ENCODE measurements at regions not wholly inside any gene's neighbourhood (a gene's known extent, or its start where the extent isn't known, plus 50 kb on each side); places are given as distances from the start of the nearest gene placed in this dataset.

DNA sequence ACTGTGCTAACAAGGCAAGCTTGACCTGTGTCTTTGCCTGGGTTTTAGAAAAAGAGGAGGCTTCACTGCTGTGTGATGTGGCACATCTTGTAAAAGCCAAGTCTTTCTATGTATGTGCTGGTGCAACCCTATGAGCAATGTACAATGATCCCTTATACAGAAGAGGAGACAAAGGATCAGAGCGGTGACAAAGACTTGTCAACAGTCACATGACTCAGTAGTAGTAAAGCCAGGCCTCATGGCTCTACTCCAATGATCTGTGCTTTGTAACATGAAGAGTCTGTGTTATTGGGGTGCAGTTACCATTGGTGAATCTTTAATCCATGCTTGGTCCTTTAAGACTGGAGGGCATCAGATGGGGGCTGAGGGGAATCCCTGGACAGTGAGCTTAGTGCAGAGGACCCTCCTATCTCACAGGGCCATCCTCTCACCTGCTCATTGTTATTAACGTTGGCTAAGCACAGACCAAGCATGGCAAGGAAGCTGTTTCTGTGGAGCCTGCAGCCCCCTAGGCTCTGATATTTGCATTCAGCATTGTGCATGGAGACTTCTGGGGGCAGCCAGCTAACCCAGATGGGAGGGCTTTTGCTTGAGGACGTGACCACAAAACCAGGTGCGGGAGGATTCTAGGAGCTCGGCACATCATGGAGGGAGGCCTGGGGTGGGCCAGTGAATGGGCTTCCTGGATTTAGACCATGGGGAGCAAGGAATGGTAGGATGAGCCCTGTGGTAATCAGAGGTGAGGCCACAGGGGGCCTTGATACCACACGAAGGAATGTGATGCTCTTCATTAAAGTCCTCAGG is 308.8 kb upstream of the ZNF32 start:
- no peak overlapping the region for H3K27ac ChIP-seq (ENCODE audit: control insufficient read depth, insufficient read depth, low read length)
- H4K20me1 ChIP-seq (ENCODE audit: control insufficient read depth, extremely low read depth, insufficient read depth, low read length) = no peaks in the 10 kb centered on the region
- no peak overlapping the region for H3K9ac ChIP-seq (ENCODE audit: control insufficient read depth, extremely low read depth, insufficient read depth, low read length)
- no peaks in the 10 kb centered on the region for H3K9me3 ChIP-seq (ENCODE audit: control insufficient read depth, low read depth, low read length)
- H3K27me3 ChIP-seq (ENCODE audit: control insufficient read depth, extremely low read depth, insufficient read depth, low read length) = no peaks in the 10 kb centered on the region
- H3K4me1 ChIP-seq (ENCODE audit: control insufficient read depth, extremely low read depth, insufficient read depth, low read length) = no peaks in the 10 kb centered on the region
- no peaks in the 10 kb centered on the region for H3K9me1 ChIP-seq (ENCODE audit: control insufficient read depth, extremely low read depth, insufficient read depth, low read length)
- no peaks in the 10 kb centered on the region for H3K79me2 ChIP-seq (ENCODE audit: control insufficient read depth, insufficient read depth, low read length)
- no peak overlapping the region for H3K4me3 ChIP-seq (ENCODE audit: control insufficient read depth in 2 of 3, extremely low read depth in 1 of 3, insufficient read depth in 2 of 3, low read depth in 1 of 3, low read length in 3 of 3)
- no peak for FAIRE-seq
- H3K4me2 ChIP-seq (ENCODE audit: control insufficient read depth, extremely low read depth, insufficient read depth, low read depth, low read length) = no peak overlapping the region
- dilution Hi-C loops (cut with MboI; ENCODE audit: extremely low pct_ligation_motif_present, low sequenced_read_pairs) = no loop called here
- H2AFZ ChIP-seq (ENCODE audit: control insufficient read depth, low read length) = no peak overlapping the region
- no peaks in the 10 kb centered on the region for H3K36me3 ChIP-seq (ENCODE audit: control insufficient read depth in 2 of 2, extremely low read depth in 1 of 2, insufficient read depth in 2 of 2, low read length in 2 of 2)
- DNase-seq (ENCODE audit: low read depth, low spot score) = no peak
- no peak for TF ChIP-seq CTCF (optimal IDR thresholded peaks at IDR 0.05 in 1 of 3, IDR thresholded peaks at IDR 0.05 in 1 of 3, conservative IDR thresholded peaks at IDR 0.05 in 1 of 3; ENCODE audit: extremely low read depth in 1 of 3, insufficient read depth in 2 of 3, low read length in 3 of 3)
- no peak for TF ChIP-seq EZH2 (IDR thresholded peaks at IDR 0.05; ENCODE audit: low read length)

DNA sequence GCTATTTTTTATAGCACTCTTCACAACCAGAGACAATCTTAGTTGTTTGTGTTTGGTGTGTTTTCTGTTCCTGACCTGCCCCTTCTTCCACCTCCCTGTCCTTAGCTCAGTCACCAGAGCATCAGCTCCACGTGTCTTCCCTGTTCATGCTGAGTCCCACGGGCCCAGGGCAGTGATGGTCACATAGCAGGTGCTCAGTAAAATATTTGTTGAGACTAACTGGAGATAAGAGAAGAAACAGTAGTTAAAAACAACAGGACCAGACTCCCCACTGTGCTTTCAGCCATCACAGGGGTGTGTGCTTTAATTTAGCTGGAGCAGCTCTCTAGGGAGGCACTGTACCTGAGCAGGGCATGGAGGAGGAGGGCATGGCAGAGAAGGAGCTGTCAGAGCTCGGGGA is 307.3 kb upstream of the ZNF32 start:
- Histone ChIP-seq H3K9ac (ENCODE audit: control insufficient read depth, extremely low read depth, insufficient read depth, low read length) (no peak overlapping the region), H3K4me1 (ENCODE audit: control insufficient read depth, extremely low read depth, insufficient read depth, low read length) (no peaks in the 10 kb centered on the region), H3K9me3 (ENCODE audit: control insufficient read depth, low read depth, low read length) (no peaks in the 10 kb centered on the region), H3K79me2 (ENCODE audit: control insufficient read depth, insufficient read depth, low read length) (no peaks in the 10 kb centered on the region), H3K9me1 (ENCODE audit: control insufficient read depth, extremely low read depth, insufficient read depth, low read length) (no peaks in the 10 kb centered on the region), H2AFZ (ENCODE audit: control insufficient read depth, low read length) (no peak overlapping the region), H3K4me2 (ENCODE audit: control insufficient read depth, extremely low read depth, insufficient read depth, low read depth, low read length) (no peak overlapping the region), H3K27me3 (ENCODE audit: control insufficient read depth, extremely low read depth, insufficient read depth, low read length) (no peaks in the 10 kb centered on the region), H3K36me3 (ENCODE audit: control insufficient read depth in 2 of 2, extremely low read depth in 1 of 2, insufficient read depth in 2 of 2, low read length in 2 of 2) (no peaks in the 10 kb centered on the region), H3K27ac (ENCODE audit: control insufficient read depth, insufficient read depth, low read length) (no peak overlapping the region), H3K4me3 (ENCODE audit: control insufficient read depth in 2 of 3, extremely low read depth in 1 of 3, insufficient read depth in 2 of 3, low read depth in 1 of 3, low read length in 3 of 3) (no peak overlapping the region), H4K20me1 (ENCODE audit: control insufficient read depth, extremely low read depth, insufficient read depth, low read length) (no peaks in the 10 kb centered on the region)
- TF ChIP-seq CTCF (optimal IDR thresholded peaks at IDR 0.05 in 1 of 3, IDR thresholded peaks at IDR 0.05 in 1 of 3, conservative IDR thresholded peaks at IDR 0.05 in 1 of 3; ENCODE audit: extremely low read depth in 1 of 3, insufficient read depth in 2 of 3, low read length in 3 of 3) (no peak), EZH2 (IDR thresholded peaks at IDR 0.05; ENCODE audit: low read length) (no peak)
- FAIRE-seq = no peak
- DNase-seq (ENCODE audit: low read depth, low spot score) = no peak
- dilution Hi-C loops (cut with MboI; ENCODE audit: extremely low pct_ligation_motif_present, low sequenced_read_pairs) = no loop called here
